ENCODE measurements at regions not wholly inside any gene's neighbourhood (a gene's known extent, or its start where the extent isn't known, plus 50 kb on each side); places are given as distances from the start of the nearest gene placed in this dataset.

DNA sequence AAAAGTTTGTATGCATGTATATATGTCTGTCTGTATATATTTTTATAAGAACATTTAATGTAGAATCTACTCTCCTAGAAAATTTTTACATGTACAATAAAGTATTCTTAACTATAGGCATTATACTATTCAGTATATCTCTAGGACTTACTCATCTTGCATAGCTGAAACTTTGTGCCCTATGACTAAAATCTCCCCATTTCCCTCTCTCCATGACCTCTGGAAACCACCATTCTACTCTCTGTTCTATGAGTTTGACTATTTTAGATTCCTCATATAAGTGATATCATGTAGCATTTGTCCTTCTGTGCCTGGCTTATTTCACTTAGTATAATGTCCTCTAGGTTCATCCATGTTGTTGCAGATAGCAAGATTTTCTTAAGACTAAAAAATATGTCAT is 205.1 kb upstream of the SMLR1 start:
- TF ChIP-seq, protein P1, sequence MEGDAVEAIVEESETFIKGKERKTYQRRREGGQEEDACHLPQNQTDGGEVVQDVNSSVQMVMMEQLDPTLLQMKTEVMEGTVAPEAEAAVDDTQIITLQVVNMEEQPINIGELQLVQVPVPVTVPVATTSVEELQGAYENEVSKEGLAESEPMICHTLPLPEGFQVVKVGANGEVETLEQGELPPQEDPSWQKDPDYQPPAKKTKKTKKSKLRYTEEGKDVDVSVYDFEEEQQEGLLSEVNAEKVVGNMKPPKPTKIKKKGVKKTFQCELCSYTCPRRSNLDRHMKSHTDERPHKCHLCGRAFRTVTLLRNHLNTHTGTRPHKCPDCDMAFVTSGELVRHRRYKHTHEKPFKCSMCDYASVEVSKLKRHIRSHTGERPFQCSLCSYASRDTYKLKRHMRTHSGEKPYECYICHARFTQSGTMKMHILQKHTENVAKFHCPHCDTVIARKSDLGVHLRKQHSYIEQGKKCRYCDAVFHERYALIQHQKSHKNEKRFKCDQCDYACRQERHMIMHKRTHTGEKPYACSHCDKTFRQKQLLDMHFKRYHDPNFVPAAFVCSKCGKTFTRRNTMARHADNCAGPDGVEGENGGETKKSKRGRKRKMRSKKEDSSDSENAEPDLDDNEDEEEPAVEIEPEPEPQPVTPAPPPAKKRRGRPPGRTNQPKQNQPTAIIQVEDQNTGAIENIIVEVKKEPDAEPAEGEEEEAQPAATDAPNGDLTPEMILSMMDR (conservative IDR thresholded peaks at IDR 0.05 in 1 of 2, IDR thresholded peaks at IDR 0.05 in 1 of 2; ENCODE audit: low read depth in 1 of 2, low read length in 2 of 2), result no peak
- TF ChIP-seq EZH2 (IDR thresholded peaks at IDR 0.05; ENCODE audit: low read length, missing control alignments), result no peak
